Activated CD4-positive, alpha-beta T cell treated with anti-CD3 and anti-CD28 coated beads, Interleukin-2, amount 50 U/mL, for 16 hours (primary cell): ENCODE measurements at regions not wholly inside any gene's neighbourhood (a gene's known extent, or its start where the extent isn't known, plus 50 kb on each side); places are given as distances from the start of the nearest gene placed in this dataset.
"Not testable (repeated sequence)": the region's sequence is repeated elsewhere in the genome, so short reads cannot be mapped to it uniquely, and the experiment has no call there.

Experiments used
- DNase-seq: peaks from one replicate; pipeline ENCODE4 v3.0.0-alpha.2; 2020

DNA sequence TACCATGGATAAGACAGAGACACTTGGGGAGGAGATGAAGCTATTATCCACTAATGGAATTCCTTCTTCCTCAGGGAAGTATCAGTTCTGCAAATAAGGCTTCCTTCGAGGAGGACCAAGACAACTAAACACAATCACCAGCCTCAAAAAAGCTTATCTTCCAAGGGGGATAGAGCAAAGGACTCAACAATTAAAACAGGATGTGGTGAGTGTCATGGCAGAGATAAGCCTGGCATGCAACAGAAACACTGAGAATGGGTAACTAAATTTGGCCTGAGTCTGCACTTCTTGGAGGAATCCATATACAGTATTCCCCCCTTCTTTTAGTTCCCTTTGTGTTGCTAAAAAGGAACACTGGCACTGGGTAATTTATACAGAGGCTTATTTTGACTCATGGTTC, 1285.2 kb downstream of the GATA3 start:
- no peak for DNase-seq

DNA sequence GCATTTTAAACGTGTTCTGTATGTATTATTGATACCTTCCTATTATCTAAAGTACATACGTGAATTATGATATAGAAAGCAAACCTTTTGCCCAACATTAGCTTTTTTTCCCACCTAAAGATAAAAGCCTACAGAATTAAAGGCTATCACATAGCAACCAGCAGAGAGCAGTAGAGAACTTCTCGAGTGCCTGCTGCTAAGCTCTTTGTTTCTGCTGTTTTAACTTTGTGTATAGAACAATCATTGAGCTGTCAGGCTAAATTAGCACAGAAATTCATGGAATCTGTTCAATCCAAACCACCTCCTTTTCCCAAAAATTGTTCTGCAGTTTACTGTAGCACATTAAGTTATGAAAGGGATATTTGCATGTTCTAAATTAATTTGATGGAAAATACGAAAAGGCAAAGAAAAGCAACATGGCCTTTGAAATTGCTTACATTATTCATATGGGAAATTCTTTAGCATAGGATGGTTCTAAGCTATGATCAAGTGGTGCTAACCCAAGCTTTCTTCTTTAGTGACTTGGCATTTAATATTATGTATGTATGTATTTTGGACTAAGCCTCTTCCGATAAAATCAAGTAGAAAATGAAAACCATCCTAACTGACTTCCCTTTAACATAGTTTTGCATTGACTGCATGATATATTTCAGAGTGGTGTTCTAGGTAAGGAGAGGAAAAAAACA, 1288.5 kb downstream of the GATA3 start:
- DNase-seq = peak; percentile 10

DNA sequence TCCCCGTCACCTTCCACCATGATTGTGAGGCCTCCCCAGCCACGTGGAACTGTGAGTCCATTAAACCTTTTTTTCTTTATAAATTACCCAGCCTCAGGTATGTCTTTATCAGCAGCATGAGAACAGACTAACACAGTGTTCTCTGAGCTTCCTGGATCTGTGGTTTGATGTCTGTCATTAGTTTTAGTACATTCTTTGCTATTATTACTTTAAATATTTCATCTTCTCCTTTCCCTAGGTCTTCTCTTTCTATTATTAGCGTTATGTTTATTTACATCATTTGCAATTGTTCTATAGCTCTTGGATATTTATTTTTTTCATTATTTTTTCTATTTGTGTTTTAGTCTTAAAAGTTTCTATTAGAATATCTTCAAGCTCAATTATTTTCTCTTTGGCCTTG, 1293.4 kb downstream of the GATA3 start:
- DNase-seq = not testable (repeated sequence)

DNA sequence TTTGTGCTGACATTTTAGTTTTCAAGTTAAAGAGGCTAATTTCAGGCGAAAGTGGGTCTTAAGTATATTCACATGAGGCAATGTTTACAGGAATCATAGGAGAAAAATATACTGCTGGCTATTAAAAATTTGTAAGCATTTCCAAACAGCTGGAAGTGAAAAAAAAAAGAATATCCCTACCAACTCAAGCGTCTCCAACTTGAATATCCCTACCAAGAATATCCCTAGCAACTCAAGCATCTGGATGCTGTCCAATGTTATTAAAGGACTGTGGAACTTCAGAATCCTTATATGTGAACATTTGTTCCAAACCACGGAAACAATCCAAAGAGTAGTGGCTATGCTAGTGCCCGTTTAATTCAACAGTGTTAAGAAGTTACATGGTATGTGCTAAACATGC, 1303.0 kb downstream of the GATA3 start:
- no peak for DNase-seq

DNA sequence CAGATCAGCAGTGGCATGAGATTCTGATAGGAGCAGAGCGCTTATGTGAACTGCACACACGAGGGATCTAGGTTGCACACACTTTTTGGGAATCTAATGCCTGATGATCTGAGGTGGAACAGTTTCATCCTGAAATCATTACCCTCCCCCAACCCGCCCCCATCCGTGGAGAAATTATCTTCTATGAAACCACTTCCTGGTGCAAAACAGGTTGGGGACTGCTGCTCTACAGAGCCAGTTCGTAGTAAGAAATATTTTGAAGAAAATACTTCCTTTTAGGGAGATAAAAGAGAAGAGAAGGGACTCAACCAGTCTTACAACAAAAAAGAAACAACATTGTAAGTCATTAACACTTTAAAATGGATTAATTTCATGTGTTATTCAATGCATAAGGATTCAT, 1308.2 kb downstream of the GATA3 start:
- no peak for DNase-seq

DNA sequence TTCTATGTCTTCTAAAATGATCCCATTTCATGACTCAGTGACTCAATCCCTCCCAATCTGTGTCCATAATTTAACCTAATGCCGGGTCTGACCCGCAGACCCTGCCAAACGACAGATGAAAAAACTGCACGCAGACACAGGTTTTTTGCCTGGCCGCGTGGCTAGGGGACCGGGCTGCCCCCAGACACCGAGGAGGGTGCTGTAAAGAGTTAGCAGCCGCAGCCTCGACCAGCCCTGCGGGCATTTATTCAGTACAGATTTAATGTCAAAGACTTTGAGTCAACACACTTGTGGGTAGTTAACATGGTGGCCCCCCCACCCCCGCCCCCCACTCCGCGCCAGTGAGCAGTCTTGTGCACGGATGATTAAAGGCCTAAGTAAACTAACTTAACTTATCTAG, 1324.7 kb downstream of the GATA3 start:
- DNase-seq = no peak

DNA sequence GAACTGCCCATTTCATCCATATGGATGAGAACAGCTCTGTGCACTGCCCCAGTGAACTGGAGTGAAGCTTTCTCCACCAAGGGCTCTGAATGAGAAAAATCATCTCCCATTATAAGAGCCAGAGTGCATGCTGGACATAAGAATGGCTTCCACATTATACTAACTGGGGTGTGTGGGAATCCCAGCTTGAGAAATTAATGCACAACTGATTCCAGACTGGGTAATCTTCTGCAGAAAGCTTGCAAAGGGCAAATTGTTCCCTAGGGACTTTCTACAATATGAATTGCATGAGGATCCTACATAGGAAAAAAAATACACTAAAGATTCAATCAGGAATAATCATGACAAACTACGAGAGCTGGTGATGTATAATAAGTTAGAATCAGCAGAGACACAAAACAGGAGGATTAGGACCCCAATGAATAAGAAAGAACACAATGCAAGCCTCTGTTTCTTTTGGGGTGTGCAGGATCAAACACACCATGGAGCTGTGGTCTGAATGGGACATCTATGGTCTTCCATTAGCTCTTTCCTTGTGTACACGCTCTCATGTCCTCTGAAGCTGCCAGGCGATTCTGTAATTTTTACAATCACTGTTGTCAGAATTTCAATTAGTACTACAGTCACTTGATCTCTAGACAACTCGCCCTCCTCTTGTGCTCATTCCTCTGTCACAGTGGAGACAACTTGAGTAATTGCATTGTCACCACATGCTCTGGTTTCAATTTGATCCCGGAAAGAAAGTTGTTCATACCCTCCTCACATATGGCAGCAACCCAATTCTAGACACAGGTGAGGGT, 1327.4 kb downstream of the GATA3 start:
- no peak for DNase-seq

DNA sequence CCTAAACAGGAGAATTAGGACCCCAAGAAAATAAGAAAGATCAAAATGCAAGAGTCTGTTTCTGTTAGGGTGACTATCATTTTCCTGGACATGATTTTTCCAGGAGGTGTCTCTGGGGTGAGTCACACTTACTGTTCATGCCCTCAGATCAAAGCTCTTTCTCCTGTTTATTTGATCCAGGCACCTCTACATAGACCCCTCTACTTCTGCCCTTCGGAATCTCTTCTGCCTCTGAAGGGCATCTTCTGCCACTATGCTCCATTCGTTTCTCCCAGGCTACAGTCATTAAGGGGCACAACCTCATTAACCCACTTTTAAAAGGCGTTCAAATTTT, 1328.0 kb downstream of the GATA3 start:
- no peak for DNase-seq

DNA sequence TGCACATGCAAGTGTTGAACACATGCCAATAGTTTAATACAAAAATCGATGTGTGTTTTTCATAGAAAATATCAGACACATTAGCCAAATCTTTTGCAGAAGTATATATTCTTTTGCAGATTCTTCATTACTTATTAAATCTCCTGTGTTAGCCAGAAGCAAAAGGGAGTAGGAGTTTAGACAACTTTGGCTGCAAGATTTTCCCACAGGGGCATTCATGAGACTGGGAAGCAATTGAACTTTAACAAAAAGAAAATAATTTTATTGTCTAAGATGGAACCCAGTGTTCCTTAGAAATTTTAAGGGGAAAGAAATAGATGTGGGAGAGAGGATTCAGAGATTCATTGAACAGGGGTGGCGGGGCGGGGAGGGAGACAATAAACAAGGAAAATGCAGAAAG, 1336.0 kb downstream of the GATA3 start:
- DNase-seq = no peak

DNA sequence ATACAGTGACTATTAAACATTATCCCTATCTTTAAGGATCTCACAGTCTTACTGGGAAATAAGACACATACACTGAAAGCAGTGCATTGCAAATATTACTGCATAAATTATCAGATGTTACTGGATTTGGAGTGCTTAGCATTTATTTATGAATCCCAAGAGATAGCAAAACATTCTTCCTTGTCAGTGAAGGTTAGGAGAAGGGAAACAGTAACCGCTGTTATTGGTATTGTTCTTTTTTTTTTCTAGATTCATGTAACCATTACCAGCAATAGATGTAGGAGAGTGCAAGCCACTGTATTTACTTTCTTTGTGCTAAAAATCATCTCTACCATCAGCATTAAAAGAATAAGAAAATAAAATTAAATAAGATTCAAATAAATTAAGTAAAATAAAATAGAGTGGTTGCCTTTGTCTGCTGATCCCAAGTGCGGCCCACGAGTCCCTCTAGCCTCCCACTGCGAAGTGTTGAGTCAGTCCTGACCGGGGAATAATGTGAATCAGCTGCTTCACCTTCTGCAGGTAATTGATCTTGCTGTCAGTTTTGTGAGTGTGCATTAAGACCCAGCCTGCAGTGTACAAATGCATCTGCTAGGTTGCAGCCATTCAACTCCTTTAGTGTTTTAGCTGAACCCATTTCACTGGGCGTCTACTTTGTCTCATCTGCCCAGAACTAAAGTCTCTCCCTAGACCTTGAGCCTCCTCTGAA, 1344.9 kb downstream of the GATA3 start:
- no peak for DNase-seq

DNA sequence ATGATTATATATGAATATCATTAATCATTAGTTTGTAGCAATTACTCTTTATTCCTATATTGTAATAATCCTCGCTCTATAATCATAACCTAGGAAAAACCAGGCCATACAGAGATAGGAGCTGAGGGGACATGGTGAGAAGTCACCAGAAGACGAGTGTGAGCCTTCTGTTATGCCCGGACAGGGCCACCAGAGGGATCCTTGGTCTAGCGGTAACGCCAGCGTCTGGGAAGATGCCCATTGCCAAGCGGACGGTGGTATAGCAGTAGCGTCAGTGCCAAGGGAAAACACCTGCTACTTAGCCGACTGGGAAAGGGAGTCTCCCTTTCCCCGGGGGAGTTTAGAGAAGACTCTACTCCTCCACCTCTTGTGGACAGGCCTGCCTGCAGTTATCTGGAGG, 1347.6 kb downstream of the GATA3 start:
- DNase-seq = not testable (repeated sequence)

DNA sequence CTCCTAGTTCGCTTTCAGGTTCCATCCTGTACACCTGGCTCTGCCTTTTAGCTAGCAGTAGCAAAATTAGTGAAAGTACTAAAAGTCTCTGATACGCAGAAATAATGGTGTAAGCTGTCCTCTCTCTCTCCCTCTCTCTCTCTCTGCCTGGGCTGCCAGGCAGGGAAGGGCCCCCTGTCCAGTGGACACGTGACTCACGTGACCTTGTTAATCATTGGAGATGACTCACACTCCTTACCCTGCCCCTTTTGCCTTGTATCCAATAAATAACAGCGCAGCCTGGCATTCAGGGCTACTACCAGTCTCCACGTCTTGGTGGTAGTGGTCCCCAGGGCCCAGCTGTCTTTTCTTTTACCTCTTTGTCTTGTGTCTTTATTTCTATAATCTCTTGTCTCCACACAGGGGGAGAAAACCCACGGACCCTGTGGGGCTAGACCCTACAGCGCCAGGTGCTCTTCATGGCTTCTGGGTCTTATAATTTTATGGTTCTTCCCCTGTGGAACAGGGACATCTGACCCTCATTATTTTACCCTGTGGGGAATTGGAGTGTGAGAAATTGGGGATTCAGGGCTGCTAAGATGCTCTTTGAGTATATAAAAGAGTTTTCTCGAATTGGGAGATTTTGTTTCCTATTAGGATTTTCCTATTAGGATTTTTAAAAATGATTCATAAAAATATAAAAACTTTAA, 1348.2 kb downstream of the GATA3 start:
- not testable (repeated sequence) for DNase-seq

DNA sequence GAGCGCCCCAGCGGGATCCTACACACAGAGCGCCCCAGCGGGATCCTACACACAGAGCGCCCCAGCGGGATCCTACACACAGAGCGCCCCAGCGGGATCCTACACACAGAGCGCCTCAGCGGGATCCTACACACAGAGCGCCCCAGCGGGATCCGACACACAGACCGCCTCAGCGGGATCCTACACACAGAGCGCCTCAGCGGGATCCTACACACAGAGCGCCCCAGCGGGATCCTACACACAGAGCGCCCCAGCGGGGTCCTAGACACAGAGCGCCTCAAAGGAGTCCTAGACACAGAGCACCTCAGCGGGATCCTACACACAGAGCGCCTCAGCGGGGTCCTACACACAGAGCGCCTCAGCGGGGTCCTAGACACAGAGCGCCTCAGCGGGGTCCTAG, 1352.7 kb downstream of the GATA3 start:
- DNase-seq = not testable (repeated sequence)

DNA sequence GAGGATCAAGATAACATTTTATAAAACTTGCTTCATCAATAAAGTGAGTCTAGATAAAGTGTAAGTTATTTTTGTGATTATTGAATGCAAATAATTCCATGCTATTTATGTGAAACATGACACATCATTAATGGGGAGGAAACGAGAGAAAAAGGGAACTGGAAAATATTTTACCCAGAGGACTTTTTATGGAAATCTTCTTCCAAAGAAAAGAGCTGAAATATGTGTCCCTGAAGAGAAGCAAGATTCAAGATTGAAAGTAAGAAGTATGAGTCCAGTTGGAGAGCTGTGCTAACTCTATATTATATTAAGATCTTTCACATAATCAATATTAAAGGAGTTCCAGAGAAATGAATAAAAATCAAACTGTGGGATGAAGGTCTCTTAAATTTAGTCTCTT, 1361.8 kb downstream of the GATA3 start:
- no peak for DNase-seq

DNA sequence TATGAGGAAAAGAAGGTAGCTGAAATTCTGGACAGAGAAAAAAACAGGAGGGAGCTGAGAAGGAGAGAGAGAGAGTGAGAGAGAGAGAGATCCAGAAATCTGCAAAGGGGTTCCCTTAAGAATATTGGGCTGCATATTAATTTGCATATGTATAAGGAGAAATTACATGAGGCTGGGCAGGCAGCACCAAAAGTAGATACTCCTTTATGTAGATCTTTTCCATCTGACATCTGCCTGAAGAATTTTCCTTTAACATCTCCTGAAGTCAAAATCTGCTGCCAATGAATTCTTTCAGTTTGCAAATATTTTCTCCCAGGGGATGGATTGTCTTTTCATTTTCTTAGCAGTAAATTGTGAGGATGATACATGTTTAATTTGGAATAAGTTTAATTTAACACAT, 1365.3 kb downstream of the GATA3 start:
- no peak for DNase-seq

DNA sequence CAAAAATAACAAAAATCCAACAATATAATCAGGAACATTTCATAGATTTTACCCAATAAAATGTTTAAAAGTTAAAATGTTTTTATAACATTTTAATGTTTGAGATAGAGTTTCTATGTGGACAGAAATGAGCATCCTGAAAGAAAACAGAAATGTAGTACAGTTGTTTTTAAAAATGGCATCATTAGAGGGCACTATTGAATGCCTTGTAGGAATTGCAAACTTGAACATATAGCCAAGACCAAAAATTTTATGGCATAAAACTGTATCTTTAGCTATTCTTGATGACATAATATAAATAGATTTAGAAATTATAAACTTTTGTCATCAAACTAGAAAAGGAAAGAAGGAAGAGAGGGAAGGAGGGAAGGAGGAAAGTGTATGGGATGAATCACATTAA, 1372.7 kb downstream of the GATA3 start:
- no peak for DNase-seq

DNA sequence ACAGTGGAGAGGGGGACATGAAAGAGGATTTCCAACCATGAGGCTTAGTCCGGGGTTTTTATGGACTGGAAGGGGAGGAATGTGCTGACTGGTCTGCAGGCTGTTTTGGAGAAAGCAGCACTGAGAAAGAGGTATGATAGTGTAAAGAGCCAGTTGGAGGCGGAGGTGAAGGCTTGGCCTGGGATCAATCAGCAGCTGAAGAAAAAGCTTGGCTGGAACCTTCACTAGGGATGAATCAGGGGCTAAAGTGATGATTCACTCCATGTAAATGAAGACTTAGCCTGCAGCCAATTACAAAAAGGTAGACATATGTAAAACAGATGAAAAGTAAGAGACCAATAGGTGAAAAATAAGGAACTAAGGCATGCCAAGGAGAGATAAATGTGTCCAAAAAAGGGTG, 1382.6 kb downstream of the GATA3 start:
- DNase-seq = no peak

DNA sequence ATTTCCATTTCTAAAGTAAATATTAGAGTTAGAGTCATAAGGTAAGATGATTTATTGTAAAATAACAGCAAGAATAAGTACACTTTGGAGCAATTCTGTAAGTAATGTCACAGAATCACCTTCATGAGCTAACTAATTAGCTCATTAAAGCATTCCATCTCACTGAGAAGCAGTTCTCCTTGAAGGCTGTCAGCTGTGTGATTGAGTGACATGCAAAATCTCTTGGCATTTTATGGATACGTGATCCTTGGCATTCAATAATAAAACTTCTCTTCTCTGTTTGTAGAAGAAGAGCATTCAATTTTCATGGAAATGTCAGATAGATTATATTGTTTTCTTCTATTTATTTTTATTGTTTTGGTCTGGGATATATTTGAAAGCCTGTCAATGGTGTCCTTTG, 1389.3 kb downstream of the GATA3 start:
- no peak for DNase-seq

DNA sequence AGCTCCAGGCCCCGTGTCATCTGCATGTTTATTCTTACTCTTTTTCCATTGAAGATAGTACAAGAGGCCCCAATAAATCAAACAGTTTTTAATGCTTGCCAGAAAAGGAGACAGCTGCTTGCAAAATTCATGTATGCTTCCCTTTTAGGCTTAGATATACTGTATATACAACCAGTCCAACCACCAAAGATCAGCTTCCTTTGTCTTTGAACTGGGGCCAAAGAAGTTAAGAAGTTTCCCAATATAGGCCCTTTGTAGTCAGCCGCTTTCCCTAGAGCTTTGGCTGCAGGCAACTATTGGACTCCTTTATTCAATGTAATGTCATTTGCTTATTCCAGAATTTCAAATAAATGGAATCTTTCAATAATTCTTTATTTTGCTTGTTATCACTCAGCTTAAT, 1395.0 kb downstream of the GATA3 start:
- DNase-seq = no peak

DNA sequence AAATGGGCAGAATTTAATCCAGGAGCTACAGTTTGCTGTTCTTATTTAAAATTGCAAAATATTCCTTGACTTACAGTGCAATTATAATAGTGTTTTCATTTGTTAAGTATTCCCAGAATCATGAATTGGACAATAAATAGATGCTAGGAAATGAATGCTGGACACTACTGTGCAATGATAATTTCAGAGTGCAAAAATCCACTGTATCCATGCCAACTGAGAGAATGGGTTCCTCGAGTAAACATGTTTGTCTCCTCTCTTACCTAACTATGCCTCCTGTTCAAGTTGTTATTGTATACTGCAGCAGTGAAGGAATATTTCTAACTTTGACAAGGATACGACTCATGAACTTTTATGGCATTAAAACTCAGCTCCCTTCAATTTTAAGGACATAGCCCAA, 1396.3 kb downstream of the GATA3 start:
- no peak for DNase-seq

DNA sequence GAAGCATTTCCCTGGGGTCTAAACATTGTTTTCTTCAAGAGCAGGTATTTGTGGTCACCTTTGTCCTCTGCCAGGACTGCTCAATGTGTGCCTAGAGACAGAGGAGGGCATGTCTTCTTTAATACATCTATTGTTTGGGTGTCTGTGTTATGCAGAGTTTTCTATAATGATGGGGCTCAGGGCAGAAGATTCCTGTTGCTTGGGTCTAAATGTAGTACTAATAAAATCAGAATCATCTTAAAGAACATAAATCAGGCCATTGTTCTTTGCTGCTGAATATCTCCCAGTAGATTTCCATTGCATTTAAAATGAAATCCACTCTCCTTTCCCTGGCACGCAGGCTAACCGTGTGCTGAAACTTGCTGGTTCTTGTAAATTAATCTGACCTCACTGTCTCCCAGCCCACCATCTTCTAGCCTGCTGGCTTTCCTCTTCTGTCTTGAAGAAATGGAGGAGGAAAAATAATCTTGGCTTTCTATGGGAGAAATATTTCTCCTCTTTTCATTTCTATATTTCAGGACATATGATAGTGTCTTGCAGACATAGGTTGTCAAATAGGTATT, 1396.8 kb downstream of the GATA3 start:
- DNase-seq = no peak

DNA sequence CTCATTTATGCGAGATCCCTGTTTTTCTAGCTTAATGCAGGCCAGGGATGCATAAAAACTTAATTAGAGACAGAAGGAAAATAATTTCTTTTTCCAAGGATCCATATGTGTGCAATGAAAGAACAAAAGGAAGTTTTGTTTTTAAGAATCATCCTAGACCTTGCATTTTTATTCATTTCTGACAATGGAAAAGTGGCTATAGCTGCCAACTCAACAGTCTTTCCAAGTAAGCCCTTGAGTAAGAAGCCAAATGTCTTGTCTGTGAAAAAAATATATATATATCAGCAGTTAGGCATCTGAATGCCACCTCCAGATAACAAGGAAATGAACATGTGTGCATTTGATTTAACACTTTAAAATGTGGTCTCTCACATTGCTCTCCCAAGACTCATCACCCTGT, 1397.6 kb downstream of the GATA3 start:
- DNase-seq = no peak

DNA sequence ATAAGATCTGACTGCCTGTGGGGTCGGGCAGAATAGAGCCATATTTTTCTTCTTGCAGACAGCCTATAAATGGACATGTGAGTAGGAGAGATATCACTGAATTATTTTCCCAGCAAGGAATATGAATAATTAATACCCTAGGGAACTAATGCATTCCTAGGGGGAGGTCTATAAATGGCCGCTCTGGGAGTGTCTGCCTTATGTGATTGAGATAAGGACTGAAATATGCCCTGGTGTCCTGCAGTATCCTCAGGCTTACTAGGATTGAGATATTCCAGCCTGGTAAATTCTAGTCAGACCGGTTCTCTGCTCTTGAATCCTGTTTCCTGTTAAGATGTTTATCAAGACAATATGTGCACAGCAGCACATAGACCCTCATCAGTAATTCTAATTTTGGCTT, 1399.4 kb downstream of the GATA3 start:
- DNase-seq = not testable (repeated sequence)
